ENCODE measurements at regions not wholly inside any gene's neighbourhood (a gene's known extent, or its start where the extent isn't known, plus 50 kb on each side); places are given as distances from the start of the nearest gene placed in this dataset.

DNA sequence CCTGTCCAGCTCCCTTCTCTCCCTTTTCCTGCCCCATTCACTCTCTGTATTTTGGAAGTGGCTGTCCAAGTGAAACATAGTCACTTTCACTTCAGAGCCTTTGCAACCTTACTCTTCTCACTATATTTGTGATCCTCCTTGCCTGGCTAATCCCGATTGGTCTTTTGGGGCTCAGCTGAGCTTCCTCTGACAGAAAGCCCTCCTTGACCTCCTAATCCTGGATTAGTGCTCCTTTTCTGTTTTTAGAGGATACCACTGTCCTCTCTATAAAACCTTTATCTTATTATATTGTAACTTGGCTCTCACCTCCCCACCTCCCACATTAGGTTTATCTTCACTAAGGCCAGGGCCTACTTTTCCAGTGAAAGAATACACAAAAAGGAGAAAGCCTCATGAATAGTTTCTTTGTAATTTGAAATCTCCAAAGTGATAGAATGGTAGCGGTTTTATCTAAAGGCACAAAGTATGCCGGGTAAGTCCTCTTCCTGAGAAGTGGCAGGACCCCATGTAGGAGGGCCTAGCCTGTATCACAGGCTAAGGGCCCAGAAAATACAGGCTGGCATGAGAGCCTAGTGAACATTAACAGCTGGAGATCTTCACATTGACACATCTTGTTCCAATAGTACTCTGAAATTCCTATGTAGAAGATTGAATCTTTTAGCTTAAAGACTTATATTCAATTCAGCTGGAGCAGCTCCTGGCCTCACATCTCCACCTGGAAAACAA lies 83.1 kb upstream of the GAREM1 start:
- no peaks in the 10 kb centered on the region for H3K36me3 ChIP-seq (ENCODE audit: insufficient read depth)
- WGBS = 58% methylated on average over 3 of the region's 3 CpGs
- DNase-seq (ENCODE audit: extremely low spot score) = no peak
- no peak overlapping the region for H3K27ac ChIP-seq (ENCODE audit: low read depth)
- no peaks in the 10 kb centered on the region for H3K4me1 ChIP-seq (ENCODE audit: insufficient read depth)
- H3K4me3 ChIP-seq (ENCODE audit: low read depth, low read length) = no peak overlapping the region

GRCh38 chr18:32553174-32553573 lies 82.5 kb upstream of the GAREM1 start:
- Histone ChIP-seq H3K4me1 (ENCODE audit: insufficient read depth) (no peaks in the 10 kb centered on the region), H3K4me3 (ENCODE audit: low read depth, low read length) (no peak overlapping the region), H3K27ac (ENCODE audit: low read depth) (no peak overlapping the region), H3K36me3 (ENCODE audit: insufficient read depth) (no peaks in the 10 kb centered on the region)
- WGBS = 68% methylated on average over 5 of the region's 5 CpGs
- no peak for DNase-seq (ENCODE audit: extremely low spot score)

DNA sequence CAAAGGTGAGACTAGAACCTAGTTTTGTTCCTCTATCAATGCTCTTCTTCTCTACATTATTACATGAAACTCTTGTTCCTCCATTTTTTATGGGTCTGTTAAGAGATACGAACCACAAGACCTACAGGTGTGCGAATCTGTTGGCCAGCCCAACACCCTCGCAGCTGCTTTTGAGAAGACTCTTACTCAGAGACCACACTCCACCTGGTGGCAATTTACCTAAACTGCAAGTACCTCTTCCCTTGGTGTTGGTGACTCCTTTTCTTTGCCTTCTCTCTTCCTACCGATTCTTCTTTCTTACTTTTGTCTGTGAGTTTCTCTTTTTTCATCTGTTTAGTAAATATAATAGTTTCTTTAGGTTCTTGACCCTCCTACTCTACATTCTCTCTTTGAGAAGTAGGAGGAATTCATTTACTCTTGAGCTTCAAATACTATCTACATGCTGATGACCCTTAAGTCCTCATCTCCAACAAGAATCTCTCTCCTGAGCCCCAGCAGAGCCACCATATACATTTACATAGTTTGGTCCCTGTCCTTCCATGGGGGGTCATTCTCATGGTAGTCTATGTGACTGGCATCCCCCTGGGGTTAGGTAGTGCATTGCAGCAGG lies 81.8 kb upstream of the GAREM1 start:
- Histone ChIP-seq H3K36me3 (ENCODE audit: insufficient read depth) (no peaks in the 10 kb centered on the region), H3K4me3 (ENCODE audit: low read depth, low read length) (no peak overlapping the region), H3K4me1 (ENCODE audit: insufficient read depth) (no peaks in the 10 kb centered on the region), H3K27ac (ENCODE audit: low read depth) (no peak overlapping the region)
- 31% methylated on average over 4 of the region's 4 CpGs for WGBS
- DNase-seq (ENCODE audit: extremely low spot score) = no peak

DNA sequence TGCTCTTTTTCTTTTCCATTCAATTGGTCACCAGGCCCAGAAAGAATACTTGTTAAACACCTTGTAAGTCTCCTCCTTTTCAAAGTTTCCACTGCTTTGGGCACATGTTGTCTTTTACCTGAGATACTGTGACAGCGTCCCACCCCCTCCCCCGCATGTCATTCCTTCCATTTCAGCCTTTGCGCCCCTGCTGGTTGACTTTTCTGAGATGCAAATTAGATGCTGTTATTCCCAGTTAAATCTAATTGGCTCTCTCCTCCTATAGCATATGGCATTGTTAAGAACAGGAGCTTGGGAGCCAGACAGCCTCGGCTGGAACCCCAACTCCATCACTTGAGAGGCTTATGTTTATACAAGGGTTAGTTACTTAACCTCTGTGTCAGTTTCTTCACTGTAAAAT lies 80.3 kb upstream of the GAREM1 start:
- 42% methylated on average over 4 of the region's 4 CpGs for WGBS
- Histone ChIP-seq H3K36me3 (ENCODE audit: insufficient read depth) (no peaks in the 10 kb centered on the region), H3K4me1 (ENCODE audit: insufficient read depth) (no peaks in the 10 kb centered on the region), H3K4me3 (ENCODE audit: low read depth, low read length) (no peak overlapping the region), H3K27ac (ENCODE audit: low read depth) (no peak overlapping the region)
- DNase-seq (ENCODE audit: extremely low spot score) = no peak

DNA sequence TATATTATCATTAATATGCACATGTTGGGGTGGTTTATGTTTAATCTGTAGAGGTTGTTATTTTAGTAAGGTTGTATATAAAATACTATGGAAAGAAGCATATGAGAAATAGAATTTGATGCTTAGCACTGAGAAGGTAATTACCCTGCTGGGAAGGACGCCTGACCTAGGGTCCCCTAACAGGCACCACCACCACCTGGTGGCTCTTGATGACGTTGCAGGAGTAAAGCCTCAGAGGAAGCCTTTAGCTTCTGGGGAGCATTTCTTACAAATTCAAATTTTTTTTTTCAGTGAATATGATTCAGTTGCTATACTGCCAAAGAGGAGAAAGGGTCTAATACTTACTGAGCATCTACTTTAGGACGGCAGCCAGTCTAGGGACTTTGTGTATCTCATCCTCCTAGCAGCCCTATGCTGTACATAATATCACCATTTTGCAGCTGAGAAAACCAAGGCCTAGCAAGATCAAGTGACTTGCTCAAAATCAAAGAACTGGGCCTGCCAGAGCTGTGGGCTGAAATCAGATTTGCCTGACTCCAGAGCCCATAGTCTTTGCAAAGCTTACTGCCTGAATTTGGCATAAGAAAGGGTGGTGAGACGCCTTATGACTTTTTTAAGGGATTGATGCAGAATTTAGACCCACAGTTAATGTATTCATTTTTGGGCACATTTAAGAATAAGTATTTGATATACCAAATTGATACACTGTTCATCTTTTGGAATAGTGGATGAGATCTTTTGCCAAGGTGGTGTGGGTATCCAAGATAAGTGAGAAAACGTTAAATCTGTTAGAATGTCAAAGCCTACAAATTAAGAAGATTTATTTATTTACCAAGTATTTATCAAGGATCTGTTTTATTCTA lies 78.8 kb upstream of the GAREM1 start:
- no peaks in the 10 kb centered on the region for H3K4me1 ChIP-seq (ENCODE audit: insufficient read depth)
- H3K4me3 ChIP-seq (ENCODE audit: low read depth, low read length) = no peak overlapping the region
- WGBS = 47% methylated on average over 5 of the region's 5 CpGs
- no peaks in the 10 kb centered on the region for H3K36me3 ChIP-seq (ENCODE audit: insufficient read depth)
- H3K27ac ChIP-seq (ENCODE audit: low read depth) = no peak overlapping the region
- DNase-seq (ENCODE audit: extremely low spot score) = no peak

DNA sequence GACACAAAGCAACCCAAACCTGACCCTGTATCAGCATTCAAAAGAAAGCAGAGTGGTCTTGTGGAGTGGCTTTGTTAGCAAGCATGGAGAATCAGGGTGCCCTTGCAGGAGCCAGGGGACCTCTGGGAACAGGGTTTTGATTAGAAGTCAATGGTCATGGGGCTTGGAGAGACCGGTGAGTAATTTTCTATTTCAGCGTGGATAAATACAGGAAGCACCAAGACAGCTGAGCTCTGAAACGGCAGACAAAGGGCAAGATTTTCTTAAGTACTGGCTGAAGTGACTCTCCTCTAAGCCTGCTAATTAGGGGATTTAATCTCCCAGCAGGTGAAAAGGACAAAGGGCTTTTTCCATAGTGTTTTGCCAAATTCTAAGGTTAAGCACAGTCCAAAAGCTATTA lies 78.0 kb upstream of the GAREM1 start:
- no peaks in the 10 kb centered on the region for H3K36me3 ChIP-seq (ENCODE audit: insufficient read depth)
- H3K4me1 ChIP-seq (ENCODE audit: insufficient read depth) = no peaks in the 10 kb centered on the region
- 41% methylated on average over 3 of the region's 3 CpGs for WGBS
- no peak overlapping the region for H3K27ac ChIP-seq (ENCODE audit: low read depth)
- no peak overlapping the region for H3K4me3 ChIP-seq (ENCODE audit: low read depth, low read length)
- no peak for DNase-seq (ENCODE audit: extremely low spot score)

DNA sequence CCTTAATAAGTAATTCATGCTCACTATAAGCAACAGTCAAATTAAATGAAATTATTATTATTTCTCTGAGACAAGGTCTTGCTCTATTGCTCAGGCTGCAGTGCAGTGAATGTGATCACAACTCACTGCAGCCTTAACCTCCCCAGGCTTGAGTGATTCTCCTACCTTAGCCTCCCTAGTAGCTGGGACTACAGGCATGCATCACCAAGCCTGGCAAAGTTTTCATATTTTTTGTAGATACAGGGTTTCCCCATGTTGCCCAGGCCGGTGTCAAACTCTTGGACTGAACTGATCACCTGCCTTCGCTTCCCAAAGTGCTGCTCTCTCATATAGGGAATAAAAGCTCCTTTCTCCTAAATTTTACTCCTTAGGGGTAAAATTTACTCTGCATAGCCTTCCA lies 74.9 kb upstream of the GAREM1 start:
- no peak overlapping the region for H3K4me3 ChIP-seq (ENCODE audit: low read depth, low read length)
- no peak for DNase-seq (ENCODE audit: extremely low spot score)
- WGBS = 97% methylated on average over 2 of the region's 2 CpGs
- no peaks in the 10 kb centered on the region for H3K4me1 ChIP-seq (ENCODE audit: insufficient read depth)
- no peak overlapping the region for H3K27ac ChIP-seq (ENCODE audit: low read depth)
- no peaks in the 10 kb centered on the region for H3K36me3 ChIP-seq (ENCODE audit: insufficient read depth)

DNA sequence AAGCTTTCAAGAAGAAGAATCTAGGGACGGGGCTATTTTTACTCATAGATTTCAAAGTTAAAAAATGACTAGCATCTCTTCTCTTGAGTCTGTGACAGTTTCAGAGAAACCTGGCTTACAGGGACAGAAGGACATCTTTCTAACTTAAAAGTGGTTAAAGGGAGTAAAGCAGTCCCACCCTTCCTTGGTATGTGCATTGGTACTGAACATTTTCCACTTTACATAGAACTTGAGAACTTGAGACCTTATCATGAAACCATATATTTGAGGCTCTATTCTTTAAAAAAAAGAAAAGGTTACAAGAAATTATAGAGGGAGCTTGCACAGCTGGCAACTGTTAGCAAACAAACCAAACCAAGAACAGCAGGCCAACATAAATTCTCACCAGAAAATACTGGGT lies 73.4 kb upstream of the GAREM1 start:
- 56% methylated on average over 1 of the region's 1 CpG for WGBS
- Histone ChIP-seq H3K27ac (ENCODE audit: low read depth) (no peak overlapping the region), H3K4me3 (ENCODE audit: low read depth, low read length) (no peak overlapping the region), H3K4me1 (ENCODE audit: insufficient read depth) (no peaks in the 10 kb centered on the region), H3K36me3 (ENCODE audit: insufficient read depth) (no peaks in the 10 kb centered on the region)
- no peak for DNase-seq (ENCODE audit: extremely low spot score)

DNA sequence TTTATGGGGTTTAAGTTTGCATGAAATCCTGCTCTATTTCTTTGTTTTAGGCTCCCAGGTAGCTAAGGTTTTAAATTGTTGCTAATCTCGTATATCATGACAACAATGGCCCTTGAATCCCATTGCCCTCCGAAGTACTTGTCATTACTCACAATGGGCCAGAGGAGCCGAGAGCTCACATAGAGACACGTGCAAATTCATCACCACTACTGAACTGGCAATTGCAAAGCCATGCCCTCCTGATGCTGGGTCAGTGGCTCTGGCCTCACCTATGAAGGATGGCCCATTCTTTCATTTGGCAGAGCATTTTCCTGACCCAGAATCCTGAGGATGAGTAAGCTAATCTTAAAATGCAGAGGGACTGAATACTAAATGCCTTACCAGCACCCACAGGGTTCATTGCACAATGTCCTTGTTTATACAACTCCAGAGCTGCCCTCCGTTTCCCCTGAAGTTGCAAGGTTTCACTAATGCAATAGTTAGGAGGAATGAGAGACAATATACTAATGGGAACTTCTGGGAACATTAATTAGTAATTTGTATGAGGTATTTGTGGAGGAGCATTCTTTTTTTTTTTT lies 71.6 kb upstream of the GAREM1 start:
- H3K4me3 ChIP-seq (ENCODE audit: low read depth, low read length) = no peak overlapping the region
- no peaks in the 10 kb centered on the region for H3K4me1 ChIP-seq (ENCODE audit: insufficient read depth)
- no peaks in the 10 kb centered on the region for H3K36me3 ChIP-seq (ENCODE audit: insufficient read depth)
- no peak overlapping the region for H3K27ac ChIP-seq (ENCODE audit: low read depth)
- no peak for DNase-seq (ENCODE audit: extremely low spot score)
- whole genome bisulfite sequencing = 71% methylated on average over 5 of the region's 5 CpGs

- Histone ChIP-seq H3K4me3 (ENCODE audit: low read depth, low read length) (no peak overlapping the region), H3K27ac (ENCODE audit: low read depth) (no peak overlapping the region), H3K4me1 (ENCODE audit: insufficient read depth) (no peaks in the 10 kb centered on the region), H3K36me3 (ENCODE audit: insufficient read depth) (no peaks in the 10 kb centered on the region)
- peak; percentile 64 for DNase-seq (ENCODE audit: extremely low spot score)
- 64% methylated on average over 3 of the region's 3 CpGs for WGBS
These were observed 60.4 kb upstream of the GAREM1 start for GRCh38 chr18:32530947-32531651.

DNA sequence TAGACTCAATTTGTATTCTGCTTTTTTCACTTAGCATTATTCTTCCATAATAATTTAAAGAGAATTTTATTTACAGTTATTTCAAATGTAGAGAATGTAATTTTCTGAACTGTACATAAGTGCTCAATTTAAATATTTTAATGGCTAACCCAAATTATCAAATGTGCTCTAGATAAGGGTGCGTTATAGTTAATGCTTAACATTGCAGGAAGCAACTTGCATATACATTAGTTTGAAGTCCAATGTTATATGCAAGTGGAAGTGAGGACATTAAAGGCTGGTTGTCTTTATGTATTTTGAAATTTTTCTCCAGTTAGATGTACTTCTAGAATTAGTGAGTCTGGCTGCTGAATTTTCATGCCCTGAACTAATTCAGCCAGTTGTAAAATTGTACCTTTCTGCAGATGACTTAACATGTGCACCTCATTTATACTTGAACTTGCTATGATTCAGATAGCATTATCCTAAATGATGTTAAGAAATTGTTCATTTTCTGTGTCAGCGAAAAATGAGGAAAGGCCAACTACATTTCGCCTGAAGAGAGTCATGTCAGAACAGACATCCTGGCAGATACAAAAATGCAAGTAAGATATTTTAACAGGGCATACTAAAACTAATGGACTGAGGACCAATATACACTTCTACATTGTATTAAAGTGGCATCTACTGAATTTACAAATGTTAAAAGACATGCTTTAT lies 59.2 kb upstream of the GAREM1 start:
- 81% methylated on average over 3 of the region's 3 CpGs for WGBS
- DNase-seq (ENCODE audit: extremely low spot score) = no peak
- Histone ChIP-seq H3K4me1 (ENCODE audit: insufficient read depth) (no peaks in the 10 kb centered on the region), H3K27ac (ENCODE audit: low read depth) (no peak overlapping the region), H3K36me3 (ENCODE audit: insufficient read depth) (no peaks in the 10 kb centered on the region), H3K4me3 (ENCODE audit: low read depth, low read length) (no peak overlapping the region)

DNA sequence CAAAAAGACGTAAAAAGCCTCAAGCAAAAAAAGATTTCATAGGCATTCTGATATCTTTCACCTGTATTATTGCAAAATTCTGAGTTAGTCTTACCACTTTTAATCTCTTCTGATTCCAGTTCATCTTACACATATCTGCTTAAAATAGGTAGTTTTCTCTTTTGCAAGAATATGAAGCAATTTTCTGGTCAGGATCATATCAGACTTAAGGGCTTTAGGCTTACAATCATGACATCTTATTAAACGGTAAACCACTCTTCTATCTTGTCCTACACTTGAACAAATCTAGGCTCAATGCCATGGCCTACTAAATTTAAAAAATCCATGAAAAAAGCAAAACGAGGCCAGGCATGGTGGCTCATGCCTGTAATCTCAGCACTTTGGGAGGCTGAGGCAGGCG lies 50.1 kb upstream of the GAREM1 start:
- H3K36me3 ChIP-seq (ENCODE audit: insufficient read depth) = no peaks in the 10 kb centered on the region
- 48% methylated on average over 4 of the region's 4 CpGs for WGBS
- no peak overlapping the region for H3K27ac ChIP-seq (ENCODE audit: low read depth)
- no peaks in the 10 kb centered on the region for H3K4me1 ChIP-seq (ENCODE audit: insufficient read depth)
- no peak for DNase-seq (ENCODE audit: extremely low spot score)
- H3K4me3 ChIP-seq (ENCODE audit: low read depth, low read length) = no peak overlapping the region
